GM18508 (cell line): ENCODE measurements at regions not wholly inside any gene's neighbourhood (a gene's known extent, or its start where the extent isn't known, plus 50 kb on each side); places are given as distances from the start of the nearest gene placed in this dataset.
"Not testable (repeated sequence)": the region's sequence is repeated elsewhere in the genome, so short reads cannot be mapped to it uniquely, and the experiment has no call there.

Experiments used
- ATAC-seq: cut with Tn5 transposase; IDR thresholded peaks from one replicate; pipeline ENCODE4 v1.9.1; 2021; ENCODE audit warnings: moderate number of reproducible peaks; ENCODE audit not compliant: insufficient read depth, unreplicated experiment

GRCh38 chr5:99495456-99495855 is 566.6 kb upstream of the CHD1 start:
- not testable (repeated sequence) for ATAC-seq

- ATAC-seq = not testable (repeated sequence)
Observed at GRCh38 chr5:99478450-99478849, 549.6 kb upstream of the CHD1 start.

GRCh38 chr5:99473328-99473727 is 544.5 kb upstream of the CHD1 start:
- not testable (repeated sequence) for ATAC-seq

GRCh38 chr5:99471726-99472125 is 542.9 kb upstream of the CHD1 start:
- not testable (repeated sequence) for ATAC-seq

DNA sequence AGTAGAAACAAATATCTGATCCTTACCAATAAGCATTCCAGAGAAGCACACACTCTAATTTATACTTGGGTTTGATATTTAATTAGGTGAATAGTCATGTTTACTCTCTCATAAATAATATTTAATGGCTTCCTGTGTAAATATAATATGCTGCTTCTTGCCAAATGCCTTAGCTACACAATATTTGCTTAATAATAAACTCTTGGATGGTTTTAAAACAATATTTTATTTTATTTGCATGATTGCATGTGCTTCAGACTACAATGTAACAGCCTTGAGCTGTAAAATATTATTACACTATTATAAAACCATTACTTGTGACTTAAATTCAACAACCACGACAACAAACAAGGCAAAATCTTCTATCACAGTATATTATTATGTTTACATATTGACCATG is 542.4 kb upstream of the CHD1 start:
- not testable (repeated sequence) for ATAC-seq

- ATAC-seq = not testable (repeated sequence)
Observed at GRCh38 chr5:99470636-99471035, 541.8 kb upstream of the CHD1 start.

DNA sequence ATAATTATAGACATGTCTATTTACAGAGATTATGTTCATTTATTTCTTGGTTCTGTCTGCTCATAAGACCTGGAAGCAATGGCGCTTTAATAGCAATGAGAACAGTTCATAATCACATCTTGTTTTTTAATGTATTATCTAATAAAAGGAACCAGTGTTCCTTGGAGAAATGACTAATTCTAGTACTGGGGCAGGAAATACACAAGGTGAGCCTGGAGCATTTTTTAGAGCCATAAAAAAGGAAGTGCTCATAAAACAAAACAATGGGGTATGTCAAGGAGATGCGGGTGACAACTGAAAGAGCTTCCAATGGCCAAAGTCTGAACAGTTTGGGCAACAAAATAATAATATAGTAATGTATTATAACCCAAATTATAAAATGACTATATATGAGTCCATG is 531.9 kb upstream of the CHD1 start:
- no peak for ATAC-seq

DNA sequence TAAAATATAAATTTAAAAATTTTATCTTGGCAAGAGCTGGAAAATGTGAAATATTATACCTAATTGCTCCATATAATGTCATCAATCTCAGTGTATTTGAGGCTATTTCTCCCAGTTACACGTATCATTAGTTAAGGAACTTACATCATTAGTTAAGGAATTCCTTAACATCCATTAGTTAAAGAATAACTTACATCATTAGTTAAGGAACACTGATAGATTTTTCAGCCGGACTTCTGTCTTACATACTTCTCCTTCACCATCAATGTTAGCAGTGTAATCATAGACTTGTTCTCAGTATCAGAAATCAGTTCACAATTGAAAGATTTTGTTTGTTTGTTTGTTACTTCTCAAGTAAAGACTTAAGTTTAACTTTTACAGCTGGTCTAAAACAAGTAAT is 524.4 kb upstream of the CHD1 start:
- no peak for ATAC-seq

DNA sequence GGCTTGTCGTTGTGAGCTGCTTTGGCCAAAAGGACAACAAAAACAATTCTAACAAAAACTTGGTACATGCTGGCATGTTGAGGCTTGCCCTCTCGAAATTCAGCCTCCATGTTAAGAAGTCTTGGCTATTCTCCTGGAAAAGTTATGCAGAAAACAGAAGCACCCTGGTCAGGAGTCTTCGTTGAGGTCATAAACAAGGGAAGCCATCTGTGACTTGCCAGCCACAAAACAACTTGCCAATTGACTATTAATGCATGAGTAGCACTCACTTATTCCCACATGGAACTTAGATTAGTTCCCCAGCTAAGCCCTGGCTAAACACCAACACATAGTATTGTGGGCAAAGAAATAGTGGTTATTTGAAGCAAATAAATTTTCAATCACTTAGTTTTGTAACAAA is 521.0 kb upstream of the CHD1 start:
- no peak for ATAC-seq

- no peak for ATAC-seq
Observed at GRCh38 chr5:99445805-99446204, 517.0 kb upstream of the CHD1 start.

DNA sequence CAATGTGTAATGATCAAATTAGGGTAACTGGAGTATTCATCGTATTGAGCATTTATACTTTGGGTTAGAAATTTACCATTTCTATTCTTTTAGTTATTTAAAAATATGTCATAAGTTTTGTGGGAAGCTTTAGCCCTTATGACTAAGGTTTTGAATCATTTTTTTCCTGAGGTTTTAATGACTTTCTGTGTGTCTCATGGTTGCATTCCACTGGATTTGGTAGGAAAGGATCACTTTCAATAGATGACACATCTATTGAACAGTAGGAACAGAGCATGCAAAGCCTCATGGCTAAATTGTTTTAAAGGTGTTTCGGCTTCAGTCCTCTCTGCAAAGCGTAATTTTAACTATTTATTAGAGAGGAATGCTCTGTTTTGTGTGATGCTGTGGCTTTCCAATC is 512.4 kb upstream of the CHD1 start:
- ATAC-seq = no peak

DNA sequence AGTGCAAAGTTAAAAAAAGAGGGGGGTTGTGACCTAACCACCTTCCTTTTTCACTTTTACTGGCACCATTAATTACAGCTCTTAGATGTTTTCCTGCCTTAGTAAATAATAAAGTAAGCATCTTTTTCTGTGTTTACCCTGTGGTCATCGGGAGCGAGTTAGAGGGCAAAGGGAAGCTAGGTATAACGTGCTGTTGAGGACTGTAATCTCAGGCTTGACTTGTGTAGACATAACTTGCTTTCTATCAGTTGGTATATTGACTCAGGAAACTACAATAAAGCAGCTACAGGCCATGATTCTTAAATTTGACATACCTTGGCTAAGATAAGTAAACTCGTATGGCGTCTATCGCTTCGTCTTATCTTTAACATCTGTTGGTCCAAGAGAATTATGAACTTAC is 509.8 kb upstream of the CHD1 start:
- no peak for ATAC-seq

DNA sequence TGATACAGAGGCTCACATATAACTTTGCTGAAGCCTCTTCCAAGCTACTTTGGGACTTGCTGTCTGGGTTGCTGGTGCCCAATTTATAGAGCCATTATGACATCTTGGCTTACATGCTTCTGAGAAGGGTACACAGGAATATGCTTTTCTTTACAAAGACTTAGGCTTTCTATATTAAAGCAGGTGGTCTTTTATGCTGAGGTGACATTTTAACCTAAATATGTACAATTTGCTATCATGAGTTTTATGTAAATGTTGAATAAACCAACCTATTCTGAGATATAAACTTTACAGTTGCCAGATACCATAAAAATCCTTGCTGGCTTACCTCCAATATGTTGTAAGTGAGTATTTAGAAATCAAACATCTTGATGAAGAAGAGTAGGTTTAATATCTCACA is 509.2 kb upstream of the CHD1 start:
- ATAC-seq = no peak

GRCh38 chr5:99423396-99423795 is 494.6 kb upstream of the CHD1 start:
- ATAC-seq = not testable (repeated sequence)

DNA sequence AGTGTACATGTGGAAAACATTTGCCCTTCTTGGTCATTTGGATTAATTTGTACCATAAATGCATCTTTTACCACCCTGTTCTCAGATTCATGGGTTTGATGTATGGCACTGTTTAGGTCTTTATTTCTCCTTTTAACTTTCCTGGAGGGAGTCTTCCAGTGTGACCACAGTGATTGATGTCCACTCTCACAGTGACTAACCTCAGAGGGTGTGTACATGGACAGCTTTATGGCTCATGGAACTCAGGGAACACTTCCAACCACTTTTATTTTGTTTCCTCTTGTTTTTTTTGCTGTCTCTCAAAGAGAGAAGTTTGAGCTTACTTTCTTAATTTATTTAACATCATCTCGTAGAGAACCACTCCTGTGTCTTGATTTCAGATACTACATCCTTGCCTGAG is 489.8 kb upstream of the CHD1 start:
- ATAC-seq = not testable (repeated sequence)

DNA sequence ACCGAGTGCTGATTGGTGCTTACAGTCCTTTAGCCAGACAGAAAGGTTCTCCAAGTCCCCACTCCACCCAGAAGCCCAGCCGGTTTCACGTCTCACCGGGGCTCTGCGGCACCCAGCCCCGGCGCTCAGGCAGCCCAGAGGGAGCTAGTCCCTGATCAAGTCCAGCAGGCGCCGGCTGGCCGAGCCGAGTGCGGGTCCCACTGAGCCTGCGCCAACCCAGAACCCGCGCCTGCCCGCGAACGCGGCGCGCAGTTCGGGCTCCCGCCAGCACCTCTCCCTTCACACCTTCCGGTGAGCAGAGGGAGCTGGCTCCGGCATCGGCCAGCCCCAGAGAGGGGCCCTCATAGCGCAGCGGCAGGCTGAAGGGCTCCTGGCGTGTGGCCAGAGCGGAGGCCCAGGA is 481.6 kb upstream of the CHD1 start:
- ATAC-seq = not testable (repeated sequence)

DNA sequence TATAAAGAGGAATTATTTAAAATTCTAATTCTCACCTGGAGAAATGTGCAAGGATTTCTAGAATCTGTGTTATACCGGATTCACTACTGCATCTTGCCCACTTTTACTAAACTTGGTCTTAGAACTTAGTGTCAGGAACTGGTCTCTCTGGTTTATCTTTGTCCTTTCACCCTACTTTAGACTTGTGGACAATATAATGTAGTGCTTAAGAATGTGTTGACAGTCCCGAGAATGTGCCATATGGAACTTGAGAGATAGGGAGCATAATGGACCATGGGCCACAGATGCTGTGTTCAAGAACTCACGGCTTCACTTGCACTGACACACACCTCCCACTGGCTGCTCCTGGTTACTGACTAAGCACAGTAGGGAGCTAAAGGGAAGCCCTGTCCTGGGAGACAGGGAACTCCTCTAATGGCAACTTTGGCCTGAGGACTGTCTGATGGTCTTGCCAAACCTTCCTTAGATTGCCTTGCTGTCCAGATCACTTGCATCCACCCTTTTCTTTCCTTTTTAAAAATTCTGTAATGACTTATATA is 476.0 kb upstream of the CHD1 start:
- not testable (repeated sequence) for ATAC-seq

GRCh38 chr5:99400571-99400970 is 471.8 kb upstream of the CHD1 start:
- not testable (repeated sequence) for ATAC-seq

- ATAC-seq = no peak
Observed at GRCh38 chr5:99398976-99399375, 470.2 kb upstream of the CHD1 start.

GRCh38 chr5:99386406-99387077 is 457.7 kb upstream of the CHD1 start:
- ATAC-seq = no peak

DNA sequence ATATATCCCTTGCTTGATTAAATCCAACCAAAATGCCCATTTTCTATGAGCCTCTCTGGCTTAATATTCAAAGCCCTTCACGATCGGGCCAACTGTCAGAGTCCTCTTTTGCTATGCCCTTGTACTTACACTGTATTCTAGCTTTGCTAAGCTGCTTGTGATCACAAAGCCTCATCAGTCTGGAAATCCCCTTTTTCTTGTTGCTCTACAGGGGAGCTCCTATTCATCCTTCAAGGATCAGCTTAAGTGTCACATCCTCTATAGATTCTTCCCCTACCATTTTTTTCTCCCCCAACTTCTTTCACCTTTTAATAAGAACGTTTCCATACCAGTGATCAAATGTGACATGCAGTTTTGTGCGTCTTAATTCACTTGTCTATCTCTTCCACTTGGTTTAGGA is 450.4 kb upstream of the CHD1 start:
- no peak for ATAC-seq

DNA sequence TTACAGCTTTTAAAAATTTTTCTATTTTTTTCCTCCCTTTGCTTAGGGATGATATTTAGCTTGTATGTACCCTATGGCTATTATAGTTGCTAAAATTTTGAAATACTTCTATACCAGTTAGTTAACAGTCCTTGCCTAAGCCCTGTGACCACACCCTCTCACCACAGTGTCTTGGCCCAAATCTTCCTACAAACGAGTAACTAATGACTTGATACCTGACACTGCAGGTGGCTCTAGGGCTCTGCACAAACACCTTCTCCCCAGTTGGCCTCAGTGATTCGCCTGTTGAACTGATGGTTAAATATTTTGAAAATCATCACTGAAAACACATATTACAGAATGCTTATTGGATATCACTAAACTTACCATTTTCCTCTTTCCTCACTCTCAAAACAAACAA is 449.6 kb upstream of the CHD1 start:
- no peak for ATAC-seq
